Ovary (tissue), 3 donors: ENCODE measurements at regions not wholly inside any gene's neighbourhood (a gene's known extent, or its start where the extent isn't known, plus 50 kb on each side); places are given as distances from the start of the nearest gene placed in this dataset.

Experiments
- CTCF ChIP-seq, 3 donors: fragments of 450-650 bp in 2 of 3; fragments of 200-600 bp in 1 of 3; IDR thresholded peaks; one replicate each; pipeline versions ENCODE4 v1.5.1 to v1.8.0; 2016 to 2022; ENCODE audit warnings: antibody characterized with exemption in 3 of 3, mild to moderate bottlenecking in 1 of 3
- EP300 ChIP-seq: sonication (generic); formaldehyde crosslinking; IDR thresholded peaks from one replicate; pipeline ENCODE4 v1.6.1; 2017; ENCODE audit warnings: antibody characterized with exemption
- POLR2A ChIP-seq: fragments of 450-650 bp; IDR thresholded peaks from one replicate; pipeline ENCODE4 v1.6.1; 2017; ENCODE audit warnings: antibody characterized with exemption, mild to moderate bottlenecking, moderate library complexity
- donor health status: DM: no; HTN: no; CAD: no.

GRCh38 chr4:13893211-13893610 lies 265.7 kb upstream of the BOD1L1 start:
- TF ChIP-seq CTCF (IDR thresholded peaks at IDR 0.05) (no peak), POLR2A (no peak), EP300 (no peak)
